ENCODE measurements at regions not wholly inside any gene's neighbourhood (a gene's known extent, or its start where the extent isn't known, plus 50 kb on each side); places are given as distances from the start of the nearest gene placed in this dataset.

DNA sequence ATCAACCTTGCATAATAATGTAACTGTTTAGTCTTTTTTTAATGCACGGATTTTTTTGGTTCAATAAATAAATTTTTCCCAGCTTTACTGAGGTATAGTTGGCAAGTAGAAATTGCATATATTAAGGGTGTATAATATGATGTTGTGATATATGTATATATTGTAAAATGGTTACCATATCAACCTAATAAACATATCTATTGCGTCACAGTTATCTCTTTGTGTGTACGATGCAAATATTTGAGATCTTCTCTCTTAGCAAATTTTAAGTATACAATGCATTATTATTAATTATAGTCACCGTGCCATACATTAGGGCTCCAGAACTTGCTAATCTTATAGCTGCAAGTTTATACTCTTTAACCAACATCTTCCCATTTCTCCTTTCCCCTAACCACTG lies 57.2 kb upstream of the TMEM161B start:
- no peak for DNase-seq (ENCODE audit: low spot score)
- H3K9me3 Mint-ChIP-seq (ENCODE audit: low read depth): no peaks in the 10 kb centered on the region
- no peak overlapping the region for H3K27ac Mint-ChIP-seq (ENCODE audit: unreplicated experiment)
- peaks cover 4% of the 10 kb centered on the region for H3K4me1 Mint-ChIP-seq (ENCODE audit: low read depth)
- TF ChIP-seq, protein P1, sequence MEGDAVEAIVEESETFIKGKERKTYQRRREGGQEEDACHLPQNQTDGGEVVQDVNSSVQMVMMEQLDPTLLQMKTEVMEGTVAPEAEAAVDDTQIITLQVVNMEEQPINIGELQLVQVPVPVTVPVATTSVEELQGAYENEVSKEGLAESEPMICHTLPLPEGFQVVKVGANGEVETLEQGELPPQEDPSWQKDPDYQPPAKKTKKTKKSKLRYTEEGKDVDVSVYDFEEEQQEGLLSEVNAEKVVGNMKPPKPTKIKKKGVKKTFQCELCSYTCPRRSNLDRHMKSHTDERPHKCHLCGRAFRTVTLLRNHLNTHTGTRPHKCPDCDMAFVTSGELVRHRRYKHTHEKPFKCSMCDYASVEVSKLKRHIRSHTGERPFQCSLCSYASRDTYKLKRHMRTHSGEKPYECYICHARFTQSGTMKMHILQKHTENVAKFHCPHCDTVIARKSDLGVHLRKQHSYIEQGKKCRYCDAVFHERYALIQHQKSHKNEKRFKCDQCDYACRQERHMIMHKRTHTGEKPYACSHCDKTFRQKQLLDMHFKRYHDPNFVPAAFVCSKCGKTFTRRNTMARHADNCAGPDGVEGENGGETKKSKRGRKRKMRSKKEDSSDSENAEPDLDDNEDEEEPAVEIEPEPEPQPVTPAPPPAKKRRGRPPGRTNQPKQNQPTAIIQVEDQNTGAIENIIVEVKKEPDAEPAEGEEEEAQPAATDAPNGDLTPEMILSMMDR (IDR thresholded peaks at IDR 0.05): no peak
- H3K36me3 Mint-ChIP-seq (ENCODE audit: low read depth): no peaks in the 10 kb centered on the region
- H3K27me3 Mint-ChIP-seq (ENCODE audit: low read depth): no peaks in the 10 kb centered on the region
- no peak overlapping the region for H3K4me3 Mint-ChIP-seq (ENCODE audit: unreplicated experiment)

DNA sequence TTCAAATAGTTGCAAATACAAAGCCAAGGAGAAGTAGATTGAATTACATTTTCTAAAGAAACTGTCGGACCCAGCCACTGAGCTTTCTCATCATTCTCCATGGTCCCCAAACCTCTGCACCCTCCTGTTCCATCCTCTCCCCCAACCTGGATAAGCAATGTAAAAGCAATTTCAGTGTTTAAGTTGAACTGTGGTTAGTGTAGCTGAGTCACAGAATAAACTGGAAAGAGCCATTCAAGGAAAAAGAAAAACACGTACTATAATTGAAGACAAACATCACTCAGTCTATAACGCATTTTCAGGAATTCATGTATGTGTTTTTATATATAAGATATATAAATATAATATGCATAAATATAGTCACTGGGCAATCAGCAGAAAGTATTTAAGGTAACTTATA lies 54.1 kb upstream of the TMEM161B start:
- TF ChIP-seq, protein P1 (IDR thresholded peaks at IDR 0.05): no peak
- no peaks in the 10 kb centered on the region for H3K36me3 Mint-ChIP-seq (ENCODE audit: low read depth)
- no peaks in the 10 kb centered on the region for H3K27me3 Mint-ChIP-seq (ENCODE audit: low read depth)
- H3K4me3 Mint-ChIP-seq (ENCODE audit: unreplicated experiment): no peak overlapping the region
- H3K9me3 Mint-ChIP-seq (ENCODE audit: low read depth): peaks cover 5% of the 10 kb centered on the region
- H3K27ac Mint-ChIP-seq (ENCODE audit: unreplicated experiment): no peak overlapping the region
- no peak for DNase-seq (ENCODE audit: low spot score)
- H3K4me1 Mint-ChIP-seq (ENCODE audit: low read depth): peaks cover 4% of the 10 kb centered on the region
